ENCODE measurements at regions not wholly inside any gene's neighbourhood (a gene's known extent, or its start where the extent isn't known, plus 50 kb on each side); places are given as distances from the start of the nearest gene placed in this dataset.

DNA sequence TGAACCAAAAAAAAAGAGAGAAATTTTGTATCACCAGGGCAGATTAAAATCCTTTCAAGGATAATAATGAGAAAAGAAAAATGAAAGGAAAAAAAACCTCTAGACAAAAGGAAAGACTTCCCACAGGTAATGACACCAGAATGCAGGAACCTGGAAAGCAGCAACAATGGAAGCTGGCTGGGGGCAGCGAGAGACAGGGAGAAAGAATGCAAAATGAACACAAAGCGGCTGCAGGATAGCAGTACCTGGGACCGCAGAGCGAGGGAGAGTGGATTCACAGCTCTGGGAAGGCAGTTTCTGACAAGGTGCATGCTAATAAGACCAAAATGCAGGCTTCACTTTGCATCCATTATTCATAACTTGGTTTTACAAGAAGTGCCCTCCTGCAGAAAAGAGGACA is 349.0 kb downstream of the SIPA1L2 start:
- FAIRE-seq = no peak
- no peak for DNase-seq (ENCODE audit: insufficient read length, low spot score)
- TF ChIP-seq, protein P1, sequence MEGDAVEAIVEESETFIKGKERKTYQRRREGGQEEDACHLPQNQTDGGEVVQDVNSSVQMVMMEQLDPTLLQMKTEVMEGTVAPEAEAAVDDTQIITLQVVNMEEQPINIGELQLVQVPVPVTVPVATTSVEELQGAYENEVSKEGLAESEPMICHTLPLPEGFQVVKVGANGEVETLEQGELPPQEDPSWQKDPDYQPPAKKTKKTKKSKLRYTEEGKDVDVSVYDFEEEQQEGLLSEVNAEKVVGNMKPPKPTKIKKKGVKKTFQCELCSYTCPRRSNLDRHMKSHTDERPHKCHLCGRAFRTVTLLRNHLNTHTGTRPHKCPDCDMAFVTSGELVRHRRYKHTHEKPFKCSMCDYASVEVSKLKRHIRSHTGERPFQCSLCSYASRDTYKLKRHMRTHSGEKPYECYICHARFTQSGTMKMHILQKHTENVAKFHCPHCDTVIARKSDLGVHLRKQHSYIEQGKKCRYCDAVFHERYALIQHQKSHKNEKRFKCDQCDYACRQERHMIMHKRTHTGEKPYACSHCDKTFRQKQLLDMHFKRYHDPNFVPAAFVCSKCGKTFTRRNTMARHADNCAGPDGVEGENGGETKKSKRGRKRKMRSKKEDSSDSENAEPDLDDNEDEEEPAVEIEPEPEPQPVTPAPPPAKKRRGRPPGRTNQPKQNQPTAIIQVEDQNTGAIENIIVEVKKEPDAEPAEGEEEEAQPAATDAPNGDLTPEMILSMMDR (IDR thresholded peaks at IDR 0.05; ENCODE audit: insufficient read depth, missing control alignments) = no peak

DNA sequence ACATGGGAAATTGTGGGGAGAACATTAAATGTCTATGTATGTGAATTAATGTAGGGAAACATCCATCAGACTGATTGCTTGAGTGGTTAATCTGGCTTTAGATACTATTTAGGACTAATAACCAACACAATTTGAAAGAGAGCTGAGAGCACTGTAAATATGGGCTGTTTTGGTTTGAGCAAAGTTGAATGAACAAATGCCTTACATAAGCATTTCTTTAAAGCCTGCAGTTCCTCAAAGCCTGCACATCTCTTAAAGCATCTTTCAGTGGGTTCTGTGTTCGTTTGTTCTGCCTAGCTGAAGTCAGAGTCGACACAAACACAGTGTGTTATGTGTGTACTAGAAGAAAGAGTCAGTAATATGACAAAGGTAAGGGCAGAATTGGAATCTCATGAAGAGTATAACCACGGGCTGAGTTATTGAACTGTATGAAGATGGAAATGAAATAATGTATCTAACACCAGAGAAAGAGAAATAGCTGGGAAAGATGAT is 350.0 kb downstream of the SIPA1L2 start:
- peak; percentile 75 for FAIRE-seq
- DNase-seq (ENCODE audit: insufficient read length, low spot score) = no peak
- TF ChIP-seq, protein P1 (IDR thresholded peaks at IDR 0.05; ENCODE audit: insufficient read depth, missing control alignments) = no peak

DNA sequence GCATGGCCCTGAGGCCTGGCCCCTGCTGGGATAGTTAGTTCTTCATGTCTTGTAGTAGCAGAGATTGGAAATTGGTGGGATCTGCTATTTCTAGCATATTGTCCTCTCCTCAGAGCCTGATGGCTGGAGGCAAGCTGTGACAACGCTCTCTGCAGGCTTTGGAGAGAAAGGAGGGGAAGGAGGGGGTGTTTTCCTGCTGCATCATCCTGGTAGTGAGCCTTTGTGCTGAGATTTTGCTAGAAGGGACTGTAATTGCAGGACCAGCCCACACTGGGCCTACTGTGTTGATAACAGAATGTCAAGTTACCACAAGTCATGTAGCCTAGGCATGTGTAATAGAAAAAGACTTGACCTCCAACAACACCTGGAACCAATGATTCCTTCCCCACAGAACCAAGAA is 351.0 kb downstream of the SIPA1L2 start:
- DNase-seq (ENCODE audit: insufficient read length, low spot score) (no peak), FAIRE-seq (no peak)
- TF ChIP-seq, protein P1 (IDR thresholded peaks at IDR 0.05; ENCODE audit: insufficient read depth, missing control alignments) = no peak

DNA sequence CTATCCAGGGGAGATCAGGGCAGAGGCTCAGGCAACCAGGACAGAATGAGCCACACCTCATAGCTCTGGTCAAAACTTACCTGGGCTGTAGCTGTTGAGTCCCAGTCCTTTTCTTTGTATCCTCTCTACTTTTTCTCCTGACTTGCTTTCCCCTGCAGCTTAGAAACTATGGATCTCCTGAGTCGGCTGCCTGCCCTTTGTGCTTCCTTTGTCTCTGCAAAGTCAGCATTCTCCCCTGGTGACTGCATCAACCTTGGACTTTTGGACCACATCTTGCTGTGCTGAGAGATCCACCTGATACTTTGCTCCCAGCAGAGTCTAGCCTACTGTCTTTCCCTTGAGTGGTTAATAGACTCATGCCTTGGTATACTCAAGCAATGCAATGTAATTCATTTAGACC is 353.3 kb downstream of the SIPA1L2 start:
- no peak for FAIRE-seq
- TF ChIP-seq, protein P1 (IDR thresholded peaks at IDR 0.05; ENCODE audit: insufficient read depth, missing control alignments) = no peak
- DNase-seq (ENCODE audit: insufficient read length, low spot score) = no peak

DNA sequence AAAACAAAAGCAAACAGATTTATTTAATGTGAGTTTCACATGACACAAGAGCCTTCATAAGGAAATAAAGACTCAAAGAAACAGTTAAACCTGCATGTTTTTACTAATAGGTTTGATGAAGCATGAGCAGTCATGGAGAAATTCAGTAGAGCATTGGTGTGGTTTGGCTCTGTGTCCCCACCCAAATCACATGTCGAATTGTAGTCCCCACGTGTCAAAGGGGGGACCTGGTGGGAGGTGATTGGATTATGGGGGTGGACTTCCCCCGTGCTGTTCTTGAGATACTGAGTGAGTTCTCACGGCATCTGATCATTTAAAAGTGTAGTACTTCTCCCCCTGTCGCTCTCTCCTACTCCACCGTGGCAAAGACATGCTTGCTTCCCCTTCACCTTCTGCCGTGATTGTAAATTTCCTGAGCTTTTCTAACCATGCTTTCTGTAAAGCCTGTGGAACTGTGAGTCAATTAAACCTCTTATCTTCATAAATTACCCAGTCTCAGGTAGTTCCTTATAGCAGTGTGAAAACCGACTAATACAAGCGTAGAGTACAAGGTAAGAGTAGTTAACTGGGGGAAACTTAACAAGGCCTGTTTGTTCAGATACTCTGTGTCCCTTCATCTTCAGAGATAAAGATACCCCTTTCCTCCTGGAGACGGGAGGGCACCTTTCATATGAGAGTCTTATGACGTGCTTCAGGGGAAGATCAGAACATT is 354.8 kb downstream of the SIPA1L2 start:
- DNase-seq (ENCODE audit: insufficient read length, low spot score) (no peak), FAIRE-seq (peak; percentile 44)
- TF ChIP-seq, protein P1 (IDR thresholded peaks at IDR 0.05; ENCODE audit: insufficient read depth, missing control alignments) = no peak

DNA sequence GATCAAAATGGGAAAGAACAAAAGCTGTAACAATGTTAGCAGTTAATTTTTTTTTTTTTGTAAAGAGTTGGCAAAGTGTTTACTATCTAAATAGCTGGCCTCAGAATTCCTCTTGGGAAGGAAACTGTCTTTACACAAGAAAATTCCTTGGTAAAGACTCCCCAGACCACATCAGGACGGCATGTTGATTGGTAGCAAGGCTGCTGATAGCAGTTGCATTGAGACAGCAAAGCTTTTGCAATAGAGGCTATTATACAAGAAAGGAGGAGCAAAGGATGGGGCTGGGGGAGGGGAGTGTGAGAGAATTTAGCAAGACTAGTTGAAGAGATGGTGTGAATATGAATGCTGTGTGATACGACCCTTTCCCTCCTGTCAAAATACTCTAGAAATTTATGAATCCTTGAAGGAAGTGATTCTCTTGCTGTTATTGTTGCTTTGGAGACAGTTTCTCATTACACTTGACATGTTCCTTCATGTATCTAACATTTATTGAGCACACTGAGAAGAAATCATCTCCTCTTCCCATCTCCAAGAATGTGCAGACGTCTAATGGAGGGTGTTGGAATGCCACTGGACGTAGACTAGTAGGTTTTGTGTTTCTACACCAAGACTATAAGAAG is 355.6 kb downstream of the SIPA1L2 start:
- no peak for FAIRE-seq
- no peak for DNase-seq (ENCODE audit: insufficient read length, low spot score)
- TF ChIP-seq, protein P1 (IDR thresholded peaks at IDR 0.05; ENCODE audit: insufficient read depth, missing control alignments) = no peak

DNA sequence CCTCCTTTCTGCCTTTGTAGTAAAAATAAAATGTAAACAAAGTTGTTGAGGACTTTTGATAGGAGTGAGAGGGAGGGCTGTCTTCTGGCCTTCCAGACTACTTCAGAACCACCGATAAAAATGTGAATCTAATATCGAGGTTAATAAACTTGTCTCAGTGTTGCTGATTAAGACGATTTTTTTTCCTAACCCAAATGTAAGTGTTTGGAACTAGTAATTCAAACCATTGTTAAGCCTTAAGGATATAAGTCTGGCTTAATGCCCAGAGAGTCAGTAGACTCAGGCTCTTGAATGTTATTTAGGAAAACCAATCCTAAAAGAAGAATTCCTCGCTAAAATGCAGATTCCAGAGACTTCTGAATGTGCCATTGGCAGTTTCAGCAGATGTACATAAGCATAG is 356.9 kb downstream of the SIPA1L2 start:
- FAIRE-seq (peak; percentile 51), DNase-seq (ENCODE audit: insufficient read length, low spot score) (no peak)
- TF ChIP-seq, protein P1 (IDR thresholded peaks at IDR 0.05; ENCODE audit: insufficient read depth, missing control alignments) = no peak

Measured in D721Med (cell line).